GM23248 (cell line): ENCODE measurements at regions not wholly inside any gene's neighbourhood (a gene's known extent, or its start where the extent isn't known, plus 50 kb on each side); places are given as distances from the start of the nearest gene placed in this dataset.

Experiments
- EZH2 ChIP-seq: fragments of 200-600 bp; sonication (generic); IDR thresholded peaks from 2 replicates; pipeline ENCODE4 v1.6.1; 2018; ENCODE audit warnings: antibody characterized with exemption, mild to moderate bottlenecking; ENCODE audit not compliant: insufficient read depth, poor library complexity, severe bottlenecking
- EZH2phosphoT487 ChIP-seq: fragments of 200-600 bp; sonication (generic); IDR thresholded peaks from 2 replicates; pipeline ENCODE4 v1.6.1; 2018; ENCODE audit warnings: antibody characterized with exemption, moderate library complexity, mild to moderate bottlenecking, low read depth; ENCODE audit not compliant: insufficient read depth

GRCh38 chr6:91328241-91328640, 741.4 kb upstream of the MAP3K7 start:
- no peak for TF ChIP-seq EZH2
- no peak for TF ChIP-seq EZH2phosphoT487
